Hepatocyte (in vitro differentiated cells): ENCODE measurements at regions not wholly inside any gene's neighbourhood (a gene's known extent, or its start where the extent isn't known, plus 50 kb on each side); places are given as distances from the start of the nearest gene placed in this dataset.

Source experiments
- CTCF ChIP-seq: fragments of 200-600 bp; sonication (generic); IDR thresholded peaks from 2 replicates; pipeline ENCODE4 v1.5.1; 2016; ENCODE audit warnings: antibody characterized with exemption, mild to moderate bottlenecking; ENCODE audit not compliant: poor library complexity
- EZH2phosphoT487 ChIP-seq: fragments of 200-600 bp; sonication (generic); IDR thresholded peaks from one replicate; pipeline ENCODE4 v1.6.1; 2018; ENCODE audit warnings: antibody characterized with exemption, mild to moderate bottlenecking, low read depth, moderate library complexity; ENCODE audit not compliant: unreplicated experiment, severe bottlenecking

GRCh38 chrX:45553417-45553816, 352.7 kb upstream of the DIPK2B start:
- TF ChIP-seq CTCF (no peak), EZH2phosphoT487 (no peak)
